Mesothelial cell of epicardium (in vitro differentiated cells): ENCODE measurements at regions not wholly inside any gene's neighbourhood (a gene's known extent, or its start where the extent isn't known, plus 50 kb on each side); places are given as distances from the start of the nearest gene placed in this dataset.

Experiments
- DNase-seq, 2 experiments: peaks; one replicate each; pipeline ENCODE4 v3.0.0; 2021; ENCODE audit warnings: low spot score in 2 of 2; ENCODE audit not compliant: unreplicated experiment in 2 of 2
- H3K27ac Mint-ChIP-seq: 2 replicates; pipeline ENCODE4 v1.8.0; 2021; ENCODE audit warnings: mixed read lengths
- H3K27me3 Mint-ChIP-seq: 2 replicates; pipeline ENCODE4 v1.8.0; 2021; ENCODE audit warnings: low read depth, mixed read lengths
- H3K36me3 Mint-ChIP-seq: 2 replicates; pipeline ENCODE4 v1.8.0; 2021; ENCODE audit warnings: mixed read lengths
- H3K4me1 Mint-ChIP-seq: 2 replicates; pipeline ENCODE4 v1.8.0; 2021; ENCODE audit warnings: mixed read lengths
- H3K4me3 Mint-ChIP-seq: 2 replicates; pipeline ENCODE4 v1.8.0; 2021; ENCODE audit warnings: mild to moderate bottlenecking, moderate library complexity, mixed read lengths
- H3K9me3 Mint-ChIP-seq: 2 replicates; pipeline ENCODE4 v1.8.0; 2021; ENCODE audit warnings: mixed read lengths
- TF ChIP-seq, protein P1 (sequence below): fragments of 200-600 bp; sonication (generic); IDR thresholded peaks from one replicate; pipeline ENCODE4 v1.5.0; 2021; ENCODE audit warnings: antibody characterized with exemption; ENCODE audit not compliant: unreplicated experiment

DNA sequence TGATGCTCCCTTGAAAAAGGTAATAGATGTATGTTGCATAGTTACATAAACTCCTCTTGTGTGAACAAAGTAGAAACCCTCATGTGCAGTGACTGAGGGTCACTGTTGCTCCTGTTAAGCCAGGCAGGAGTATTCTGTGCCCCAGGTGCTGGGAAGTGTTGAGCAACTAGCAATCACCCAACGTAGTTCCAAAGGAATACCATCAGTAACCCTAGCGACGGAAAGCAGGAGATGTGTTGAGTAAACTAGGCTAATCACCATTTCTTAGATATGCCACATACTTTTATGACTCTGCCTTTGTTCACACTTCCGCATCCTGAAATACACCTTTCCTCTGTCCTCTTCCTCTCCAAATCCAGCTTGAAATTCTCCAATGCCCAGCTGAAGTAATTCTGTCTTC, 50.9 kb upstream of the TAB3 start:
- Mint-ChIP-seq H3K27me3 (no peaks in the 10 kb centered on the region), H3K36me3 (no peaks in the 10 kb centered on the region), H3K4me3 (no peak overlapping the region), H3K27ac (no peak overlapping the region), H3K9me3 (peaks cover 29% of the 10 kb centered on the region), H3K4me1 (peaks cover 12% of the 10 kb centered on the region)
- DNase-seq: no peak
- TF ChIP-seq, protein P1, sequence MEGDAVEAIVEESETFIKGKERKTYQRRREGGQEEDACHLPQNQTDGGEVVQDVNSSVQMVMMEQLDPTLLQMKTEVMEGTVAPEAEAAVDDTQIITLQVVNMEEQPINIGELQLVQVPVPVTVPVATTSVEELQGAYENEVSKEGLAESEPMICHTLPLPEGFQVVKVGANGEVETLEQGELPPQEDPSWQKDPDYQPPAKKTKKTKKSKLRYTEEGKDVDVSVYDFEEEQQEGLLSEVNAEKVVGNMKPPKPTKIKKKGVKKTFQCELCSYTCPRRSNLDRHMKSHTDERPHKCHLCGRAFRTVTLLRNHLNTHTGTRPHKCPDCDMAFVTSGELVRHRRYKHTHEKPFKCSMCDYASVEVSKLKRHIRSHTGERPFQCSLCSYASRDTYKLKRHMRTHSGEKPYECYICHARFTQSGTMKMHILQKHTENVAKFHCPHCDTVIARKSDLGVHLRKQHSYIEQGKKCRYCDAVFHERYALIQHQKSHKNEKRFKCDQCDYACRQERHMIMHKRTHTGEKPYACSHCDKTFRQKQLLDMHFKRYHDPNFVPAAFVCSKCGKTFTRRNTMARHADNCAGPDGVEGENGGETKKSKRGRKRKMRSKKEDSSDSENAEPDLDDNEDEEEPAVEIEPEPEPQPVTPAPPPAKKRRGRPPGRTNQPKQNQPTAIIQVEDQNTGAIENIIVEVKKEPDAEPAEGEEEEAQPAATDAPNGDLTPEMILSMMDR: no peak
